ENCODE measurements at regions not wholly inside any gene's neighbourhood (a gene's known extent, or its start where the extent isn't known, plus 50 kb on each side); places are given as distances from the start of the nearest gene placed in this dataset.

DNA sequence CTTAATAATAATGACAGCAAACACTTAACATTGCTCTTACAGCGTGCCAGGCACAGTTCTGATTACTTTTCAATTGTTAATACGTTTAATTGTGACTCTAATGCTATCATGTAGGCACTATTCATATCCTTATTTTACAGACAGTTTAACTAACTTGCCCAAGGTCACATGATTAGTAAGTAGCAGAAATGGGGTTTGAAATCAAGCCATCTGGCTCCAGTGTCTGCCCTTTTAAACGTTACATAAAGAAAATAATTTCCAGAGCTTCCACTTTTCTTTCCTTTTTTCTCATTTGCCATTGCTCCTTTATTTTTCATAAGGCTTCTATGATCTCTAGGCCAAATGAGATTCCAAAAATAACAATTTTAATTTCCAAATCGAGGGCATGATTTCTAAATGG is 50.6 kb upstream of the IKZF2 start:
- DNase-seq (ENCODE audit: low read depth in 2 of 2), result peak in 1 of 2 donors; percentile 34
- H3K4me3 ChIP-seq (replicated peaks in 1 of 2; ENCODE audit: low read depth in 2 of 2, low read length in 2 of 2), result no peak overlapping the region
- TF ChIP-seq, protein P1, sequence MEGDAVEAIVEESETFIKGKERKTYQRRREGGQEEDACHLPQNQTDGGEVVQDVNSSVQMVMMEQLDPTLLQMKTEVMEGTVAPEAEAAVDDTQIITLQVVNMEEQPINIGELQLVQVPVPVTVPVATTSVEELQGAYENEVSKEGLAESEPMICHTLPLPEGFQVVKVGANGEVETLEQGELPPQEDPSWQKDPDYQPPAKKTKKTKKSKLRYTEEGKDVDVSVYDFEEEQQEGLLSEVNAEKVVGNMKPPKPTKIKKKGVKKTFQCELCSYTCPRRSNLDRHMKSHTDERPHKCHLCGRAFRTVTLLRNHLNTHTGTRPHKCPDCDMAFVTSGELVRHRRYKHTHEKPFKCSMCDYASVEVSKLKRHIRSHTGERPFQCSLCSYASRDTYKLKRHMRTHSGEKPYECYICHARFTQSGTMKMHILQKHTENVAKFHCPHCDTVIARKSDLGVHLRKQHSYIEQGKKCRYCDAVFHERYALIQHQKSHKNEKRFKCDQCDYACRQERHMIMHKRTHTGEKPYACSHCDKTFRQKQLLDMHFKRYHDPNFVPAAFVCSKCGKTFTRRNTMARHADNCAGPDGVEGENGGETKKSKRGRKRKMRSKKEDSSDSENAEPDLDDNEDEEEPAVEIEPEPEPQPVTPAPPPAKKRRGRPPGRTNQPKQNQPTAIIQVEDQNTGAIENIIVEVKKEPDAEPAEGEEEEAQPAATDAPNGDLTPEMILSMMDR (IDR thresholded peaks at IDR 0.05; ENCODE audit: low read depth, low read length), result no peak

DNA sequence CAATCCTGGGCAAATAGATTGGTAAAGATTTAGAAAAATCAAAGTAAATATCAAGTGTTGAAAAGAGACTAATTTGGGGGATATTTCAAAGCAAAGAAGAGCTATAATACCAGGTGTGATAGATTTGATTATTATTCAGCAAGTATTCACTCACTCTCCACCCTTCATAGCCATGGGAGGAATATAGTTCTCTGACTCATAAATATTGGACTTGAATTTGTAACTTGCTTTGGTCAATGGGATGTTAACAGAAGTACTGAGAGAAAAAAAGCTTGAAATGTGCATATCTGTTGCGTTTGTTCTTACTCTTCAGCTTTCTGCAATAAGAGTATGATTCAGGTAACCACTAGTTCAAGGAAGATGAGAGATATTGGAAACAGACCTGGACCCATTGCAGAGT is 54.5 kb upstream of the IKZF2 start:
- H3K4me3 ChIP-seq (replicated peaks in 1 of 2; ENCODE audit: low read depth in 2 of 2, low read length in 2 of 2), result no peak overlapping the region
- no peak for DNase-seq (ENCODE audit: low read depth in 2 of 2)
- TF ChIP-seq, protein P1 (IDR thresholded peaks at IDR 0.05; ENCODE audit: low read depth, low read length), result no peak

DNA sequence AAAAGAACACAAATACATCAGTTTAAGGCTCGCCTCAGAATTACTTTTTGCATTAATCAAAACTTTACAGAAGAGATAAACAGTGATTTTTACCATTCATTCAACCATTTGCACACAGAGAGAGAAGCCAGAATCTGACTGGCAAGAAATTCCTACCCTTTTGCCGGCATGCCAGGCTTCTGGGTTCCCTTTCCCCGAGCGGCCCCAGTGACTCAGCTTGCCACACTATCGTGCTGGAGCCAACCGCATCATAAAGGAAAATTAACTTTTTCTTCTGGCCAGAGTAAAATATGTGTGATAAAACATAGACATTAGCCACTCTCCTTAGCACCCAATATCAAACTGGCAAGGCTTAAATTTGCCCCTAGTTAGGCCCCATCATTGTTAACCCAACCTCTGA is 61.8 kb upstream of the IKZF2 start:
- no peak for DNase-seq (ENCODE audit: low read depth in 2 of 2)
- TF ChIP-seq, protein P1 (IDR thresholded peaks at IDR 0.05; ENCODE audit: low read depth, low read length), result no peak
- H3K4me3 ChIP-seq (replicated peaks in 1 of 2; ENCODE audit: low read depth in 2 of 2, low read length in 2 of 2), result no peak overlapping the region

DNA sequence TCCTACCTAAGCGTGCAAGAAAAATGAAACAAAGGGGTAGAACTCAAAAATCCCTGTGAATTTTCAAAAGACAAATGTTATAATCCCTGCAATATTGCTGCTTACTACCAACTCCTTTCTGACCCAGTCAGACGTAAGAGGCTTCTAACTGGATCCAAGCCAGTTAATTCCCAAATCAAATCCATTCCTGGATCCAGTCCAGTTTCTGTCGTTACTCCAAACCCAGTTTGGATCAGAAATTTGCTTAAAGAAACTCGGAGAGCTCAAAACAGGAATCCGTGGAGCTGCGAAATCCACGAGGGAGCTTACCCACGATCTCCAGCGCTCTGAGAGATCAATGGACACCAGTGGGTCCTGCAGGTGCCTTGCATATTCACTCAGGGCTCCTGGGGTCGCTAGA is 62.8 kb upstream of the IKZF2 start:
- H3K4me3 ChIP-seq (replicated peaks in 1 of 2; ENCODE audit: low read depth in 2 of 2, low read length in 2 of 2), result no peak overlapping the region
- DNase-seq (ENCODE audit: low read depth in 2 of 2), result no peak
- TF ChIP-seq, protein P1 (IDR thresholded peaks at IDR 0.05; ENCODE audit: low read depth, low read length), result no peak

DNA sequence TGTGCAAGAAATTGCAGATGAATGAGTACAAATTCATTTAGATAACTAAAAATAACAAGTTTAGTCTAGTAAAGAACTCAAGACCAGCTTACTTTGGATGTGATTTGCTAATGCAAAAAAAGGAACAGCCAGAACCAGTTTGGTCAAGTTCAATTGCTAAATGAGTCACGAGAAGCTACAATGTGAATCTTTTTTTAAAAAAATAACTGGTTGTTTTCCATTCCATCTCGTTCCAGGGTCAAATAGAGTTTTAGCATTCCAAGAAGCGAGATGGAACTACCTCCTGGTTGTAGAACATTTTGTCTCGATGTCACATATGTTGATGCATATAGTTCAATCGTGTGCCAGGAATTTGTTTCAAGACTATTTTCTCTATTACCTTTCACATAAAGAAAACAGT is 65.0 kb upstream of the IKZF2 start:
- no peak overlapping the region for H3K4me3 ChIP-seq (replicated peaks in 1 of 2; ENCODE audit: low read depth in 2 of 2, low read length in 2 of 2)
- peak; percentile 86 to 98 for DNase-seq (ENCODE audit: low read depth in 2 of 2)
- TF ChIP-seq, protein P1 (IDR thresholded peaks at IDR 0.05; ENCODE audit: low read depth, low read length), result no peak

DNA sequence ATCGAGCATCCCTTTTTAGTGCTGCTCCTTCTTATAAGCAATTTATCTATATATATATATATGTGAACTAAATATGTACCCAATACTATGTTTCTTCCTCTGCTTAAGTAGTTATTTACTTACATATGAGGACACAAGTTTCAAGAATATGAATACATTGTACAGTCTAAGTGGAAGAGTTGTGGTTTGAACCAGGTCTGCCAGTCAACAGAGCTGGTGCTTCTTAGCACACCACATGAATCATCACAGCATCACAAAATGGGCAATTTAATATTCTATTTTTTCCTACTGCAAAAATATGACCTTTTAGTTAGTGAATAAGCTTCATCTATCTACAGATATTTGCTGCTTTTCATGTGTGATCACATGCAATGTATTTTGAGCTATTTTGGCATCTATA is 64.4 kb upstream of the SPAG16 start:
- TF ChIP-seq, protein P1 (IDR thresholded peaks at IDR 0.05; ENCODE audit: low read depth, low read length), result no peak
- peak in 1 of 2 donors; percentile 60 for DNase-seq (ENCODE audit: low read depth in 2 of 2)
- H3K4me3 ChIP-seq (replicated peaks in 1 of 2; ENCODE audit: low read depth in 2 of 2, low read length in 2 of 2), result no peak overlapping the region

DNA sequence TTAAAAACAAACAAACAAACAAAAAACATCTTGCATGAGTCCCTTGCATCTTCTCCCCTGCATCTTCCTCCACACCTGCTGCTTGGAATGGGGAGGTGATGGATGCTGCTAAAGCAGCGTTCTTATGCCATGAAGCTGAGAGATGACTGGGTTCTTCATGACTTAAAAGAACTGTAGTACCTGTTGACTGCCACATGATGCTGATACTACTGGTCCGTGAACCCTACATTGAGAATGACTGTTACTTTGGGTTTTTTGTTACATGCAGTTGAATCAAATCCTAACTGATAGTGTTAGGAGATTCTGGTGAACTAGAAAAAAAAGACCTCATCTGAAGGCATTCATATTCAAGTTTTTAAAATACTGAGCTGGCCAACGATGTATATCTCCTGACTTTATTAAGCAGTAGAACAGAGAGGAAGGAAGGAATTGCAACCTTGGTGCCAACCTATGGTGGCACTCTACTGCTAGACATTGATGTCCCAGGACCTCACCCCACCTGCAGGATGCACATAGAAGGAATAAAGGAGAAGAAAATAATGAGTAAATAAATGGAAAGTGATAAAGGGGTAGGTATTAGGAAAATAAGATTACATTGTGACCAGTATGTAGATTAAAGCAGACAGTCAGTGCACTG is 63.2 kb upstream of the SPAG16 start:
- TF ChIP-seq, protein P1 (IDR thresholded peaks at IDR 0.05; ENCODE audit: low read depth, low read length), result peak; percentile 8
- H3K4me3 ChIP-seq (replicated peaks in 1 of 2; ENCODE audit: low read depth in 2 of 2, low read length in 2 of 2), result no peak overlapping the region
- no peak for DNase-seq (ENCODE audit: low read depth in 2 of 2)
